ENCODE measurements at regions not wholly inside any gene's neighbourhood (a gene's known extent, or its start where the extent isn't known, plus 50 kb on each side); places are given as distances from the start of the nearest gene placed in this dataset.

DNA sequence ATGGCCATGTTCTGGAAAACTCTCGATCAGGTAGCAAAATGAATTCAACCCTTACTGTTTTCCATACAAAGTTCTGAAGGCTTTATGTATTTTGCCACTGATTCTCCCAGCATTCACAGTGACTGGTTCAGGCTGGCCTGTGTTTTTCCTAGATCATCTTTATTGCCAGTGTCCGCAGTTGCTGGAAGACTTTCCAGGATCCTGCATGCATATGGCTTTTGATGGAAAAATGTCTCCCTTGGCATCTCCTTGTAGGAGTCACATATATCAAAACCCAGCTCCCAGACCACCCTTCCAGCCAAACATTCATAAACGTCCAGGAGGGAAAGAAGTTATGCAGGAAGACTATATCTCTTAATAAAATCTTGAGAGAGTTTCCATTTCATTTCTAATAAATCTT lies 588.8 kb downstream of the MAFB start:
- TF ChIP-seq EP300 (IDR thresholded peaks at IDR 0.05) (no peak), POLR2AphosphoS5 (IDR thresholded peaks at IDR 0.05) (no peak), POLR2A (IDR thresholded peaks at IDR 0.05) (no peak)
- TF ChIP-seq, protein P1, sequence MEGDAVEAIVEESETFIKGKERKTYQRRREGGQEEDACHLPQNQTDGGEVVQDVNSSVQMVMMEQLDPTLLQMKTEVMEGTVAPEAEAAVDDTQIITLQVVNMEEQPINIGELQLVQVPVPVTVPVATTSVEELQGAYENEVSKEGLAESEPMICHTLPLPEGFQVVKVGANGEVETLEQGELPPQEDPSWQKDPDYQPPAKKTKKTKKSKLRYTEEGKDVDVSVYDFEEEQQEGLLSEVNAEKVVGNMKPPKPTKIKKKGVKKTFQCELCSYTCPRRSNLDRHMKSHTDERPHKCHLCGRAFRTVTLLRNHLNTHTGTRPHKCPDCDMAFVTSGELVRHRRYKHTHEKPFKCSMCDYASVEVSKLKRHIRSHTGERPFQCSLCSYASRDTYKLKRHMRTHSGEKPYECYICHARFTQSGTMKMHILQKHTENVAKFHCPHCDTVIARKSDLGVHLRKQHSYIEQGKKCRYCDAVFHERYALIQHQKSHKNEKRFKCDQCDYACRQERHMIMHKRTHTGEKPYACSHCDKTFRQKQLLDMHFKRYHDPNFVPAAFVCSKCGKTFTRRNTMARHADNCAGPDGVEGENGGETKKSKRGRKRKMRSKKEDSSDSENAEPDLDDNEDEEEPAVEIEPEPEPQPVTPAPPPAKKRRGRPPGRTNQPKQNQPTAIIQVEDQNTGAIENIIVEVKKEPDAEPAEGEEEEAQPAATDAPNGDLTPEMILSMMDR (IDR thresholded peaks at IDR 0.05): no peak

DNA sequence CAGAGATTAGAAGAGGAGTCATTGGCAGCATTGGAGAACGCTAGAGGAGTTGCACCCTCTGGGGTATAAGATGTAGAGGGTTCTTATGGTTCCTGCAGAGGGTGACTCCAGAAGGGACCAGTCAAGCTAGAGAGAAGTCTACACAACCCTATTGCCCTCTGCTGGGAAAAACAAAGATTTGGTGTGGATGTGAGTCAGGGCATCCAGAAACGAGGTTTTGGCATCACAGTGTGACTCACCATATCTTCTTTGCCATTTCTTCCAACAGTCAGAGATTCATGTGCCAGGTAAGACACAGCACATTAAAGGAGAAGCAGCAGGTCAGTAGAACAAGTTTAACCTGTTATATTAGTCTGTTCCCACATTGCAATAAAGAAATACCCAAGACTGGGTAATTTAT lies 598.8 kb downstream of the MAFB start:
- no peak for ATAC-seq
- Histone ChIP-seq H3K4me1 (no peaks in the 10 kb centered on the region), H3K4me3 (no peak overlapping the region), H3K9me3 (peaks cover 0 to 18% (median 0%) of the 10 kb centered on the region in 3 donors), H3K27me3 (no peaks in the 10 kb centered on the region), H3K27ac (no peak overlapping the region), H3K36me3 (no peaks in the 10 kb centered on the region)
- WGBS, 2 donors (ENCODE audit: low coverage in 1 of 2): 50 to 100% methylated on average over 1 to 2 of the region's 2 CpGs
- TF ChIP-seq EP300 (IDR thresholded peaks at IDR 0.05) (no peak), POLR2AphosphoS5 (IDR thresholded peaks at IDR 0.05) (no peak), POLR2A (IDR thresholded peaks at IDR 0.05) (no peak)
- TF ChIP-seq, protein P1 (IDR thresholded peaks at IDR 0.05): no peak

More for the DNA sequence above, 588.8 kb downstream of the MAFB start:
- no peak for ATAC-seq
- 8 to 33% methylated on average over 1 to 2 of the region's 3 CpGs for WGBS, 2 donors (ENCODE audit: low coverage in 1 of 2)
- Histone ChIP-seq H3K9me3 (no peaks in the 10 kb centered on the region), H3K4me3 (no peak overlapping the region), H3K36me3 (no peaks in the 10 kb centered on the region), H3K27ac (no peak overlapping the region), H3K4me1 (no peaks in the 10 kb centered on the region), H3K27me3 (no peaks in the 10 kb centered on the region)

GRCh38 chr20:40087496-40087895 lies 601.5 kb downstream of the MAFB start:
- TF ChIP-seq, protein P1 (IDR thresholded peaks at IDR 0.05): no peak
- no peak for TF ChIP-seq POLR2AphosphoS5 (IDR thresholded peaks at IDR 0.05)
- no peak for TF ChIP-seq EP300 (IDR thresholded peaks at IDR 0.05)
- no peak for TF ChIP-seq POLR2A (IDR thresholded peaks at IDR 0.05)
- Histone ChIP-seq H3K4me1 (no peaks in the 10 kb centered on the region), H3K4me3 (no peak overlapping the region), H3K27me3 (no peaks in the 10 kb centered on the region), H3K36me3 (no peaks in the 10 kb centered on the region), H3K27ac (no peak overlapping the region), H3K9me3 (peaks cover 0 to 18% (median 0%) of the 10 kb centered on the region in 3 donors)
- ATAC-seq: no peak

GRCh38 chr20:40085513-40085912 lies 603.5 kb downstream of the MAFB start:
- Histone ChIP-seq H3K4me3 (no peak overlapping the region), H3K9me3 (no peaks in the 10 kb centered on the region), H3K27me3 (no peaks in the 10 kb centered on the region), H3K36me3 (no peaks in the 10 kb centered on the region), H3K27ac (no peak overlapping the region), H3K4me1 (no peaks in the 10 kb centered on the region)
- no peak for ATAC-seq
- 61 to 89% methylated on average over 3 of the region's 3 CpGs for WGBS, 2 donors (ENCODE audit: low coverage in 1 of 2)
- TF ChIP-seq, protein P1 (IDR thresholded peaks at IDR 0.05): no peak
- TF ChIP-seq POLR2AphosphoS5 (IDR thresholded peaks at IDR 0.05) (no peak), POLR2A (IDR thresholded peaks at IDR 0.05) (no peak), EP300 (IDR thresholded peaks at IDR 0.05) (no peak)

GRCh38 chr20:40082436-40082835 lies 606.6 kb downstream of the MAFB start:
- Histone ChIP-seq H3K9me3 (peaks cover 0 to 4% (median 0%) of the 10 kb centered on the region in 3 donors), H3K36me3 (no peaks in the 10 kb centered on the region), H3K4me3 (no peak overlapping the region), H3K27ac (no peak overlapping the region), H3K27me3 (no peaks in the 10 kb centered on the region), H3K4me1 (no peaks in the 10 kb centered on the region)
- WGBS, 2 donors (ENCODE audit: low coverage in 1 of 2): 78 to 93% methylated on average over 2 to 3 of the region's 3 CpGs
- TF ChIP-seq EP300 (IDR thresholded peaks at IDR 0.05) (no peak), POLR2A (IDR thresholded peaks at IDR 0.05) (no peak), POLR2AphosphoS5 (IDR thresholded peaks at IDR 0.05) (no peak)
- TF ChIP-seq, protein P1 (IDR thresholded peaks at IDR 0.05): no peak
- no peak for ATAC-seq
